Lower leg skin (tissue), 4 donors: ENCODE measurements at regions not wholly inside any gene's neighbourhood (a gene's known extent, or its start where the extent isn't known, plus 50 kb on each side); places are given as distances from the start of the nearest gene placed in this dataset.

Experiments
- DNase-seq, 2 donors: peaks; one replicate each; pipeline ENCODE4 v3.0.0-alpha.2; 2019; ENCODE audit warnings: low spot score in 2 of 2
- H3K4me3 ChIP-seq: fragments of 200-600 bp; sonication (generic); 2 replicates; pipeline ENCODE4 v1.5.1; 2017; ENCODE audit warnings: mild to moderate bottlenecking, low read depth; ENCODE audit not compliant: poor library complexity, severe bottlenecking
- POLR2A ChIP-seq, 2 donors: fragments of 450-650 bp; IDR thresholded peaks; one replicate each; pipeline ENCODE4 v1.6.1; 2016 to 2017; ENCODE audit warnings: antibody characterized with exemption in 2 of 2, mild to moderate bottlenecking in 1 of 2, moderate library complexity in 1 of 2
- WGBS, 2 donors: methylation state at CpG; one replicate each; pipeline ENCODE4 v1.1.5; 2018; 5-methylcytosine and 5-hydroxymethylcytosine counted together
- intact Hi-C: fragments of 100-400 bp; cut with DNase I; formaldehyde crosslinking; loops from one replicate; pipeline ENCODE4 v1.15.0; 2023; ENCODE audit warnings: low total_unique reads
- TF ChIP-seq, protein P1 (sequence below), 3 donors: fragments of 450-650 bp; IDR thresholded peaks; one replicate each; pipeline ENCODE4 v1.5.1; 2016; ENCODE audit warnings: antibody characterized with exemption in 3 of 3, mild to moderate bottlenecking in 3 of 3, moderate library complexity in 2 of 3

- 81 to 90% methylated on average over 1 of the region's 1 CpG for WGBS, 2 donors
- TF ChIP-seq POLR2A (IDR thresholded peaks at IDR 0.05): no peak
- TF ChIP-seq, protein P1, sequence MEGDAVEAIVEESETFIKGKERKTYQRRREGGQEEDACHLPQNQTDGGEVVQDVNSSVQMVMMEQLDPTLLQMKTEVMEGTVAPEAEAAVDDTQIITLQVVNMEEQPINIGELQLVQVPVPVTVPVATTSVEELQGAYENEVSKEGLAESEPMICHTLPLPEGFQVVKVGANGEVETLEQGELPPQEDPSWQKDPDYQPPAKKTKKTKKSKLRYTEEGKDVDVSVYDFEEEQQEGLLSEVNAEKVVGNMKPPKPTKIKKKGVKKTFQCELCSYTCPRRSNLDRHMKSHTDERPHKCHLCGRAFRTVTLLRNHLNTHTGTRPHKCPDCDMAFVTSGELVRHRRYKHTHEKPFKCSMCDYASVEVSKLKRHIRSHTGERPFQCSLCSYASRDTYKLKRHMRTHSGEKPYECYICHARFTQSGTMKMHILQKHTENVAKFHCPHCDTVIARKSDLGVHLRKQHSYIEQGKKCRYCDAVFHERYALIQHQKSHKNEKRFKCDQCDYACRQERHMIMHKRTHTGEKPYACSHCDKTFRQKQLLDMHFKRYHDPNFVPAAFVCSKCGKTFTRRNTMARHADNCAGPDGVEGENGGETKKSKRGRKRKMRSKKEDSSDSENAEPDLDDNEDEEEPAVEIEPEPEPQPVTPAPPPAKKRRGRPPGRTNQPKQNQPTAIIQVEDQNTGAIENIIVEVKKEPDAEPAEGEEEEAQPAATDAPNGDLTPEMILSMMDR (IDR thresholded peaks at IDR 0.05): no peak
- intact Hi-C loops: loop anchor here (5.0 kb wide), 1 partner anchor 691 kb away; no protein-coding TSS in a partner anchor
- no peak overlapping the region for H3K4me3 ChIP-seq
- DNase-seq: no peak
Observed at GRCh38 chr2:217168496-217168895, 308.6 kb upstream of the TNP1 start.

GRCh38 chr2:217167531-217167930 lies 307.7 kb upstream of the TNP1 start:
- TF ChIP-seq POLR2A (IDR thresholded peaks at IDR 0.05): no peak
- TF ChIP-seq, protein P1 (IDR thresholded peaks at IDR 0.05): no peak
- no peak for DNase-seq
- H3K4me3 ChIP-seq: no peak overlapping the region
- intact Hi-C loops: loop anchor here (5.0 kb wide), 1 partner anchor 690 kb away; no protein-coding TSS in a partner anchor

GRCh38 chr2:217166241-217166850 lies 306.5 kb upstream of the TNP1 start:
- WGBS, 2 donors: 55 to 59% methylated on average over 3 of the region's 3 CpGs
- intact Hi-C loops: loop anchor here (5.0 kb wide), 1 partner anchor 689 kb away; no protein-coding TSS in a partner anchor
- no peak overlapping the region for H3K4me3 ChIP-seq
- no peak for TF ChIP-seq POLR2A (IDR thresholded peaks at IDR 0.05)
- DNase-seq: no peak

DNA sequence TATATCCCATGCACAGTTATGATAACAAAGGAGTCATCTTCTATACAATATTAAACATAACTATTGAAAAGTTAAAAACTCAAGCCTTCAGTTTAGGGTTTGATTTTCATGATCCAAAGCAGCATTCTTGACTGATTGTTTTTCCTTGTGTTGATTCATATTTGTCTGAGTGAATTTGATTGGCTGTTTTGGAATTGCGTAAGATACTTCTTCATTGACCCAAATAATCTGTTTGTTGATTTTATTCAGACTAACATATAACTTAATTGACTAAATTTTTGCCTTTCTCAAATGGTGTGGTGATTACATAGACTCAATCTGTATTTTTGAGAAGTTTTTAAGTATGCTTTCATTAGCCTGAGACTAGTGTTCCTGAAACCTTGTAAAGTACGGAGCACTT lies 305.7 kb upstream of the TNP1 start:
- intact Hi-C loops: loop anchor here (5.0 kb wide), 1 partner anchor 688 kb away; no protein-coding TSS in a partner anchor
- WGBS, 2 donors: 93 to 98% methylated on average over 2 of the region's 2 CpGs
- no peak overlapping the region for H3K4me3 ChIP-seq
- no peak for DNase-seq
- TF ChIP-seq POLR2A (IDR thresholded peaks at IDR 0.05): no peak
- TF ChIP-seq, protein P1 (IDR thresholded peaks at IDR 0.05): no peak

DNA sequence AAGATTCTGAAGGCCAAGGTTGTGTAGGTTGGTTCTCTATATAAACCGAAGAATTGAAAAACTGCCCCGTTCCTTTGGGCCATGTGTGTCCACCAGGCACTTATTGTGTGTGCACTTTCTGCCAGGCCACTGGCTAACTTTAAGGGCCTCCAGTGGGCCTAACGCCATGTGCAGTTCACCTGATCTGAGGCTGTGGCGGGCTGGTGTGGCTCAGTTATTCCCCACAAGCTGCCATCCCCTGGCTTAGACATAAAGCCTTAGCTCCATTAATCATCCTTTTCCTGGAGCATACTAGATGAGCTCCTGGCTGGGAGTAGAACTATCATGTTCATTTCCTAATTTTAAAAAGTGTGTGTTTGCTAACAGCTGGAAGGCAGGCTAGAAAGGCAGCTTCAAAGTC lies 304.1 kb upstream of the TNP1 start:
- intact Hi-C loops: no loop called here
- WGBS, 2 donors: 85 to 99% methylated on average over 4 of the region's 4 CpGs
- DNase-seq: no peak
- no peak overlapping the region for H3K4me3 ChIP-seq
- TF ChIP-seq POLR2A (IDR thresholded peaks at IDR 0.05): no peak
- TF ChIP-seq, protein P1 (IDR thresholded peaks at IDR 0.05): no peak

GRCh38 chr2:217162533-217162932 lies 302.7 kb upstream of the TNP1 start:
- intact Hi-C loops: no loop called here
- WGBS, 2 donors: 67 to 69% methylated on average over 9 of the region's 9 CpGs
- TF ChIP-seq, protein P1 (IDR thresholded peaks at IDR 0.05): no peak
- TF ChIP-seq POLR2A (IDR thresholded peaks at IDR 0.05): no peak
- no peak overlapping the region for H3K4me3 ChIP-seq
- no peak for DNase-seq
